Upper lobe of left lung (tissue), 6 donors: ENCODE measurements at regions not wholly inside any gene's neighbourhood (a gene's known extent, or its start where the extent isn't known, plus 50 kb on each side); places are given as distances from the start of the nearest gene placed in this dataset.

ENCODE experiments used
- ATAC-seq, 2 donors: fragments of 200-7000 bp; cut with Tn5 transposase; one replicate each; pipeline ENCODE4 v1.9.1; 2022; ENCODE audit warnings: mild to moderate bottlenecking in 2 of 2, moderate library complexity in 2 of 2; ENCODE audit not compliant: low FRiP score in 2 of 2
- DNase-seq, 2 donors: peaks; one replicate each; pipeline ENCODE4 v3.0.0-alpha.2; 2019 to 2020
- H3K27ac ChIP-seq, 4 donors: fragments of 200-600 bp; sonication (generic); one replicate each; pipeline ENCODE4 v1.5.1; 2016 to 2019
- H3K27me3 ChIP-seq, 4 donors: fragments of 200-600 bp; sonication (generic); one replicate each; pipeline ENCODE4 v1.5.1; 2017 to 2019
- H3K36me3 ChIP-seq, 4 donors: fragments of 200-600 bp; sonication (generic); one replicate each; pipeline ENCODE4 v1.5.1; 2016 to 2019
- H3K4me1 ChIP-seq, 4 donors: fragments of 200-600 bp; sonication (generic); one replicate each; pipeline ENCODE4 v1.5.1; 2018 to 2019
- H3K4me3 ChIP-seq, 4 donors: fragments of 200-600 bp; sonication (generic); one replicate each; pipeline ENCODE4 v1.5.1; 2017 to 2019; ENCODE audit warnings: mild to moderate bottlenecking in 2 of 4, moderate library complexity in 1 of 4
- H3K9me3 ChIP-seq, 4 donors: fragments of 200-600 bp; sonication (generic); one replicate each; pipeline ENCODE4 v1.5.1; 2018 to 2019
- EP300 ChIP-seq, 4 donors: sonication (generic); formaldehyde crosslinking; IDR thresholded peaks; one replicate each; pipeline ENCODE4 v1.5.1; 2017; ENCODE audit warnings: antibody characterized with exemption in 4 of 4, control low read depth in 2 of 4
- POLR2A ChIP-seq, 4 donors: fragments of 450-650 bp; IDR thresholded peaks; one replicate each; pipeline ENCODE4 v1.5.1; 2016 to 2017; ENCODE audit warnings: antibody characterized with exemption in 4 of 4, mild to moderate bottlenecking in 2 of 4
- POLR2AphosphoS5 ChIP-seq, 2 donors: sonication (generic); formaldehyde crosslinking; IDR thresholded peaks; one replicate each; pipeline ENCODE4 v1.5.1; 2017; ENCODE audit warnings: antibody characterized with exemption in 2 of 2
- WGBS, 2 donors: methylation state at CpG; one replicate each; pipeline ENCODE4 v1.1.5; 2017 to 2018; 5-methylcytosine and 5-hydroxymethylcytosine counted together
- TF ChIP-seq, protein P1 (sequence below), 6 experiments: fragments of 450-650 bp in 4 of 6; fragments of 200-600 bp in 2 of 6; sonication (generic) in 2 of 6; IDR thresholded peaks; one replicate each; pipeline ENCODE4 v1.5.1; 2016 to 2019; ENCODE audit warnings: antibody characterized with exemption in 6 of 6
- donor health status: DM: no; HTN: no; CAD: no; lungs with moderate emphysema.
- donor health status: DM: no; HTN: yes; CAD: no; lungs with severe emphysema.

- peaks cover 0 to 9% (median 2%) of the 10 kb centered on the region in 4 donors for H3K9me3 ChIP-seq
- DNase-seq = no peak
- no peaks in the 10 kb centered on the region for H3K36me3 ChIP-seq
- no peak for ATAC-seq
- no peak overlapping the region for H3K4me3 ChIP-seq
- no peaks in the 10 kb centered on the region for H3K27me3 ChIP-seq
- WGBS, 2 donors = 70 to 75% methylated on average over 5 of the region's 5 CpGs
- TF ChIP-seq POLR2AphosphoS5 (IDR thresholded peaks at IDR 0.05) (no peak), EP300 (IDR thresholded peaks at IDR 0.05) (no peak), POLR2A (IDR thresholded peaks at IDR 0.05) (no peak)
- TF ChIP-seq, protein P1, sequence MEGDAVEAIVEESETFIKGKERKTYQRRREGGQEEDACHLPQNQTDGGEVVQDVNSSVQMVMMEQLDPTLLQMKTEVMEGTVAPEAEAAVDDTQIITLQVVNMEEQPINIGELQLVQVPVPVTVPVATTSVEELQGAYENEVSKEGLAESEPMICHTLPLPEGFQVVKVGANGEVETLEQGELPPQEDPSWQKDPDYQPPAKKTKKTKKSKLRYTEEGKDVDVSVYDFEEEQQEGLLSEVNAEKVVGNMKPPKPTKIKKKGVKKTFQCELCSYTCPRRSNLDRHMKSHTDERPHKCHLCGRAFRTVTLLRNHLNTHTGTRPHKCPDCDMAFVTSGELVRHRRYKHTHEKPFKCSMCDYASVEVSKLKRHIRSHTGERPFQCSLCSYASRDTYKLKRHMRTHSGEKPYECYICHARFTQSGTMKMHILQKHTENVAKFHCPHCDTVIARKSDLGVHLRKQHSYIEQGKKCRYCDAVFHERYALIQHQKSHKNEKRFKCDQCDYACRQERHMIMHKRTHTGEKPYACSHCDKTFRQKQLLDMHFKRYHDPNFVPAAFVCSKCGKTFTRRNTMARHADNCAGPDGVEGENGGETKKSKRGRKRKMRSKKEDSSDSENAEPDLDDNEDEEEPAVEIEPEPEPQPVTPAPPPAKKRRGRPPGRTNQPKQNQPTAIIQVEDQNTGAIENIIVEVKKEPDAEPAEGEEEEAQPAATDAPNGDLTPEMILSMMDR (IDR thresholded peaks at IDR 0.05) = no peak
- H3K4me1 ChIP-seq = no peaks in the 10 kb centered on the region
- no peak overlapping the region for H3K27ac ChIP-seq
Observed at GRCh38 chr1:79791488-79792218, 785.1 kb upstream of the ADGRL4 start.

GRCh38 chr1:79790950-79791349, 784.4 kb upstream of the ADGRL4 start:
- Histone ChIP-seq H3K4me1 (no peaks in the 10 kb centered on the region), H3K36me3 (no peaks in the 10 kb centered on the region), H3K27me3 (no peaks in the 10 kb centered on the region), H3K27ac (no peak overlapping the region), H3K9me3 (peaks cover 0 to 9% (median 0%) of the 10 kb centered on the region in 4 donors), H3K4me3 (no peak overlapping the region)
- WGBS, 2 donors = 61 to 68% methylated on average over 1 of the region's 1 CpG
- ATAC-seq = no peak
- no peak for DNase-seq
- TF ChIP-seq POLR2AphosphoS5 (IDR thresholded peaks at IDR 0.05) (no peak), EP300 (IDR thresholded peaks at IDR 0.05) (no peak), POLR2A (IDR thresholded peaks at IDR 0.05) (no peak)
- TF ChIP-seq, protein P1 (IDR thresholded peaks at IDR 0.05) = no peak

- whole genome bisulfite sequencing, 2 donors = 71 to 72% methylated on average over 4 of the region's 4 CpGs
- ATAC-seq = no peak
- no peak overlapping the region for H3K4me3 ChIP-seq
Observed at GRCh38 chr1:79787631-79788030, 781.1 kb upstream of the ADGRL4 start.

DNA sequence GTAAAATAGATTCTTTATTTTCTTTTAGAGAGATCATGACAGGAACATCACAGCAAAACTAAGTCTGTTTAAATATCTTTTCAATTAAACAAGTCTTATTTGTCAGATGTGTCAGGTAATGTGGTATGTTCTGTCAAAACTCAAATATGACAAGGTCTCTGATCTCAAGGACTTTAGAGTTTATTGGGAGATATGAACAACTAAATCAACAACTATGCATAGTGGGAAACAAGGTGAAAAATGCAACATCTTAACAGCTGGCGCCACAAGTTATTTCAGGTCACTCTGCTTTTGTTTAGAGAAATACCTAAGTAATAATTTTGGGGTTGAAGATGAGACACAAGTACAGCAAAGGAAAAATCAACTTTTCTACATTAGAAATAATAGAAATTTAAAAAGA, 779.4 kb upstream of the ADGRL4 start:
- no peak for ATAC-seq
- WGBS, 2 donors = 82 to 94% methylated on average over 1 of the region's 1 CpG
- no peak overlapping the region for H3K4me3 ChIP-seq
- H3K27ac ChIP-seq = no peak overlapping the region
- H3K9me3 ChIP-seq = no peaks in the 10 kb centered on the region
- H3K27me3 ChIP-seq = no peaks in the 10 kb centered on the region
- DNase-seq = no peak
- TF ChIP-seq EP300 (IDR thresholded peaks at IDR 0.05) = no peak
- TF ChIP-seq, protein P1 (IDR thresholded peaks at IDR 0.05) = no peak
- no peak for TF ChIP-seq POLR2A (IDR thresholded peaks at IDR 0.05)
- no peak for TF ChIP-seq POLR2AphosphoS5 (IDR thresholded peaks at IDR 0.05)
- H3K36me3 ChIP-seq = no peaks in the 10 kb centered on the region
- H3K4me1 ChIP-seq = no peaks in the 10 kb centered on the region

More at GRCh38 chr1:79787631-79788030, 781.1 kb upstream of the ADGRL4 start:
- DNase-seq = no peak
- H3K9me3 ChIP-seq = no peaks in the 10 kb centered on the region
- no peaks in the 10 kb centered on the region for H3K4me1 ChIP-seq
- no peak for TF ChIP-seq EP300 (IDR thresholded peaks at IDR 0.05)
- TF ChIP-seq, protein P1 (IDR thresholded peaks at IDR 0.05) = no peak
- no peak for TF ChIP-seq POLR2A (IDR thresholded peaks at IDR 0.05)
- TF ChIP-seq POLR2AphosphoS5 (IDR thresholded peaks at IDR 0.05) = no peak
- H3K27ac ChIP-seq = no peak overlapping the region
- H3K27me3 ChIP-seq = no peaks in the 10 kb centered on the region
- H3K36me3 ChIP-seq = no peaks in the 10 kb centered on the region

DNA sequence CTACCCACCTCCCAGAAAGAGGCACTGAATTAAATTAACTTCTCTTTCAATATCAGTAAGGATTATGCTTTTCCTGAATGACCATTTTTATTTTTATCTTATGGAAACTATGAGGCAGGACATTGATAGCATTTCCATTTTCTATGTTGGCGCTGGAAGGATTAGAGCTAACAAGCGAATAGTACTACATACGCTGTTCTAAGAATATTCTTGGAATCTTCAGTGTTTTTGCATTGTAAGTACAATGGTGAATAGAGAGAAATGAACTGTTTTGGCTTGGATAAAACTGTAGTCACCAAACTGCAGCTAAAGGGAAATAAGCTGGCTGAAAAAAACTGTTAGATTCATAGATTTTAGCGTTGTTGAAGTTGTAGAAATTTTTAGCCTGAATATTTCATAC, 779.0 kb upstream of the ADGRL4 start:
- H3K4me1 ChIP-seq = no peaks in the 10 kb centered on the region
- TF ChIP-seq POLR2AphosphoS5 (IDR thresholded peaks at IDR 0.05) (no peak), EP300 (IDR thresholded peaks at IDR 0.05) (no peak), POLR2A (IDR thresholded peaks at IDR 0.05) (no peak)
- TF ChIP-seq, protein P1 (IDR thresholded peaks at IDR 0.05) = no peak
- H3K27ac ChIP-seq = no peak overlapping the region
- WGBS, 2 donors = 76 to 89% methylated on average over 4 of the region's 4 CpGs
- no peak overlapping the region for H3K4me3 ChIP-seq
- H3K9me3 ChIP-seq = no peaks in the 10 kb centered on the region
- no peaks in the 10 kb centered on the region for H3K36me3 ChIP-seq
- DNase-seq = no peak
- no peaks in the 10 kb centered on the region for H3K27me3 ChIP-seq
- no peak for ATAC-seq
